Sigmoid colon (tissue), 6 donors: ENCODE measurements at regions not wholly inside any gene's neighbourhood (a gene's known extent, or its start where the extent isn't known, plus 50 kb on each side); places are given as distances from the start of the nearest gene placed in this dataset.
"Not testable (repeated sequence)": the region's sequence is repeated elsewhere in the genome, so short reads cannot be mapped to it uniquely, and the experiment has no call there.

ENCODE experiments used
- DNase-seq: peaks from one replicate; pipeline ENCODE4 v3.0.0-alpha.2; 2019
- H3K27ac ChIP-seq, 4 donors: fragments of 200-600 bp; sonication (generic); one replicate each; pipeline ENCODE4 v1.5.1; 2016 to 2019; ENCODE audit warnings: mild to moderate bottlenecking in 1 of 4
- H3K27me3 ChIP-seq, 3 donors: fragments of 200-600 bp; sonication (generic); one replicate each; pipeline ENCODE4 v1.5.1; 2019; ENCODE audit warnings: mild to moderate bottlenecking in 1 of 3
- H3K36me3 ChIP-seq, 4 donors: fragments of 200-600 bp; sonication (generic); one replicate each; pipeline ENCODE4 v1.5.1; 2016 to 2019
- H3K4me1 ChIP-seq, 4 donors: fragments of 200-600 bp; sonication (generic); one replicate each; pipeline ENCODE4 v1.5.1; 2017 to 2019
- H3K4me3 ChIP-seq, 4 donors: fragments of 200-600 bp; sonication (generic); one replicate each; pipeline ENCODE4 v1.5.1; 2017 to 2019; ENCODE audit warnings: mild to moderate bottlenecking in 2 of 4, moderate library complexity in 1 of 4
- H3K9me3 ChIP-seq, 4 donors: fragments of 200-600 bp in 3 of 4; sonication (generic) in 3 of 4; one replicate each; pipeline versions ENCODE4 v1.5.1 to v1.6.1; 2013 to 2019
- CTCF ChIP-seq, 4 experiments: fragments of 450-650 bp in 3 of 4; fragments of 200-600 bp in 1 of 4; IDR thresholded peaks; one replicate each; pipeline ENCODE4 v1.5.1; 2016 to 2019; ENCODE audit warnings: antibody characterized with exemption in 4 of 4, mild to moderate bottlenecking in 3 of 4, moderate library complexity in 2 of 4
- EP300 ChIP-seq, 4 donors: sonication (generic); formaldehyde crosslinking; IDR thresholded peaks; one replicate each; pipeline ENCODE4 v1.6.1; 2017; ENCODE audit warnings: antibody characterized with exemption in 4 of 4
- POLR2A ChIP-seq, 2 donors: fragments of 450-650 bp; IDR thresholded peaks; one replicate each; pipeline ENCODE4 v1.6.1; 2016; ENCODE audit warnings: antibody characterized with exemption in 2 of 2, mild to moderate bottlenecking in 2 of 2, moderate library complexity in 2 of 2
- POLR2AphosphoS5 ChIP-seq, 4 donors: sonication (generic); formaldehyde crosslinking; IDR thresholded peaks; one replicate each; pipeline ENCODE4 v1.6.1; 2017; ENCODE audit warnings: antibody characterized with exemption in 4 of 4
- WGBS, 2 donors: extraction: QIAGEN DNeasy Blood & Tissue Kit; methylation state at CpG; one replicate each; pipeline ENCODE4 v1.1.7; 2013; 5-methylcytosine and 5-hydroxymethylcytosine counted together
- intact Hi-C: fragments of 100-400 bp; cut with DNase I; formaldehyde crosslinking; loops from one replicate; pipeline ENCODE4 v1.15.1; 2023
- donor health status: healthy with polysubstance abuse.
- donor health status: healthy.

DNA sequence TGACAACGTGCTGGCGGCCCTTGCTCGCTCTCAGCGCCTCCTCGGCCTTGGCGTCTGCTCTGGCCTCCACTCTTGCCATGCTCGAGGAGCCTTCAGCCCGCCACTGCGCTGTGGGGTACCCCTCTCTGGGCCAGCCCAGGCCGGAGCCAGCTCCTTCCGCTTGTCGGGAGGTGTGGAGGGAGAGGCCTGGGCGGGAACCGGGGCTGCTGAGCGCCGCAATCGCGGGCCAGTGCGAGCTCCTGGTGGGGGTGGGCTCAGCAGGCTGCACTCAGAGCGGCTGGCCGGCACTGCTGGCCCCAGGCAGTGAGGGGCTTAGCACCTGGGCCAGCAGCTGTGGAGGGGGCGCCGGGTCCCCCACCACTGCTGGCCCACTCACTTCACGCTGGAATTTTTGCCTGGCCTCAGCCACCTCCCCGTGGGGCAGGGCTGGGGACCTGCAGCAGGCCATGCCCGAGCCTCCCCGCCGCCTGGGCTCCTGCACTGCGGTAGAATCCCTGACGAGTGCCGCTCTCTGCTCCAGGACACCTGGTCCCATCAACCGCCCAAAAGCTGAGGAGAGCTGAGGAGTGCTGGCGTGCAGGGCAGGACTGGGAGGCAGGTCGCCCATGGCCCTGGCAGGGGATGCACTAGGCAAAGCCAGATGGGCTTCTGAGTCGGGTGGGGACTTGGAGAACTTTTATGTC, 372.2 kb upstream of the NRG3 start:
- no peak for DNase-seq
- Histone ChIP-seq H3K27ac (no peak overlapping the region), H3K27me3 (no peaks in the 10 kb centered on the region), H3K36me3 (no peaks in the 10 kb centered on the region), H3K9me3 (peaks cover 0 to 4% (median 0%) of the 10 kb centered on the region in 4 donors), H3K4me1 (no peaks in the 10 kb centered on the region), H3K4me3 (no peak overlapping the region)
- whole genome bisulfite sequencing, 2 donors = 93% methylated on average over 35 of the region's 35 CpGs
- TF ChIP-seq POLR2AphosphoS5 (IDR thresholded peaks at IDR 0.05) = no peak
- no peak for TF ChIP-seq EP300 (IDR thresholded peaks at IDR 0.05)
- TF ChIP-seq CTCF (IDR thresholded peaks at IDR 0.05) = no peak
- TF ChIP-seq POLR2A (IDR thresholded peaks at IDR 0.05) = no peak
- intact Hi-C loops = no loop called here

DNA sequence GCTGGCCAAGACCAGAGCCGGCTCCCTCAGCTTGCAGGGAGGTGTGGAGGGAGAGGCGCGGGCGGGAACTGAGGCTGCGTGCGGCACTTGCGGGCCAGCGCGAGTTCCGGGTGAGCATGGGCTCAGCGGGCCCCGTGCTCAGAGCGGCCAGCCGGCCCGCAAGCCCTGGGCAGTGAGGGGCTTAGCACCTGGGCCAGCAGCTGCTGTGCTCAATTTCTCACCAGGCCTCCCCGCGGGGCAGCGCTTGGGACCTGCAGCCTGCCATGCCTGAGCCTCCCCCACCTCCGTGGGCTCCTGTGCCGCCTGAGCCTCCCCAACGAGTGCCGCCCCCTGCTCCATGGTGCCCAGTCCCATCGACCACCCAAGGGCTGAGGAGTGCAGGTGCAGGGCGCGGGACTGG, 369.2 kb upstream of the NRG3 start:
- H3K4me1 ChIP-seq, H3K27me3 ChIP-seq, H3K36me3 ChIP-seq, DNase-seq, intact Hi-C loops, H3K27ac ChIP-seq, H3K4me3 ChIP-seq, H3K9me3 ChIP-seq: not testable (repeated sequence)
- 94% methylated on average over 25 of the region's 25 CpGs for WGBS, 2 donors

DNA sequence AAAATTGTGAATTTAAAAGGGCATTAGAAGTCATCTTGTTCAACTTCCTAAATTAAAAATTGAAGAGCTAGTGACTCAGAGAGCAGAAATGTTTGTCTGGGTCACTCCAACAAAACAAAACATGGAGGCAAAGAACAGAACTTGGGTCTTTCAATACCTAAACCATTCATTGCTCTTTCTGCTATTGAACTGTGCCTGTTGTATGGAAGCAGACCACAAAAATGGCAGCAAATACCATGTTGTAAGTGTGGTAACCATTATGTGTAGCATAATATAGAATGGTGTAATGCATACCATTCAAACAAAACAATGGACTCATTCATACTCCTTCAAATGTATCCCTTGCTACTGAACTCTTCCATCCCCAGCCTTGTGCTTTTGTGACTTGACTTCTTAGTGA, 360.2 kb upstream of the NRG3 start:
- DNase-seq = no peak
- Histone ChIP-seq H3K27me3 (no peaks in the 10 kb centered on the region), H3K4me3 (no peak overlapping the region), H3K4me1 (no peaks in the 10 kb centered on the region), H3K27ac (no peak overlapping the region), H3K36me3 (no peaks in the 10 kb centered on the region), H3K9me3 (peaks cover 0 to 5% (median 2%) of the 10 kb centered on the region in 4 donors)
- TF ChIP-seq EP300 (IDR thresholded peaks at IDR 0.05) = no peak
- no peak for TF ChIP-seq CTCF (IDR thresholded peaks at IDR 0.05)
- no peak for TF ChIP-seq POLR2A (IDR thresholded peaks at IDR 0.05)
- TF ChIP-seq POLR2AphosphoS5 (IDR thresholded peaks at IDR 0.05) = no peak
- intact Hi-C loops = no loop called here

DNA sequence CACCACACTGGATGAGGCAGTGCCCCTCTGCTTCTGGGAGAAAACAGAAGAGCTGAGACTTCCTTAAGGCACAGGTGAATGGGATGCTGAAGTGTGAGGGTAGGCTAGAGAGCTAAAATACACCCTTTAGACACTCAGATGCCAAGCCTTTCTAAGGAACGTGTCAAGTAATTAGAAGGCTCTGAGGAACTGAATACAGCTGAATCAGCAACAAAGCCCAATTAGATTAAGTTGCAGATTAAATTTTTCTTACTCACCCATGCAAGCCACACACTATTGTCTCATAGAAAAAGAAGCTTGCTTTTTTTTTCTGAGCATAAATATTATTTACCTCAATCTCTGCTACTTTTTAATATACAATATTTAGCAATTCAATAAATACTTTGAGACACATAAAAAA, 354.3 kb upstream of the NRG3 start:
- WGBS, 2 donors = 76 to 77% methylated on average over 1 of the region's 1 CpG

GRCh38 chr10:81524467-81524866, 350.5 kb upstream of the NRG3 start:
- intact Hi-C loops = no loop called here
- no peaks in the 10 kb centered on the region for H3K4me1 ChIP-seq
- TF ChIP-seq EP300 (IDR thresholded peaks at IDR 0.05) = no peak
- no peak for TF ChIP-seq CTCF (IDR thresholded peaks at IDR 0.05)
- no peak for TF ChIP-seq POLR2A (IDR thresholded peaks at IDR 0.05)
- TF ChIP-seq POLR2AphosphoS5 (IDR thresholded peaks at IDR 0.05) = no peak
- H3K36me3 ChIP-seq = no peaks in the 10 kb centered on the region
- peaks cover 0 to 6% (median 0%) of the 10 kb centered on the region in 4 donors for H3K9me3 ChIP-seq
- 23 to 57% methylated on average over 2 of the region's 2 CpGs for WGBS, 2 donors
- no peak overlapping the region for H3K27ac ChIP-seq
- no peak for DNase-seq
- H3K27me3 ChIP-seq = no peaks in the 10 kb centered on the region
- H3K4me3 ChIP-seq = no peak overlapping the region

More for the DNA sequence above, 354.3 kb upstream of the NRG3 start:
- no peak for DNase-seq
- Histone ChIP-seq H3K4me1 (no peaks in the 10 kb centered on the region), H3K9me3 (peaks cover 0 to 2% (median 0%) of the 10 kb centered on the region in 4 donors), H3K36me3 (no peaks in the 10 kb centered on the region), H3K27ac (no peak overlapping the region), H3K27me3 (no peaks in the 10 kb centered on the region), H3K4me3 (no peak overlapping the region)
- intact Hi-C loops = no loop called here
- TF ChIP-seq POLR2A (IDR thresholded peaks at IDR 0.05) (no peak), EP300 (IDR thresholded peaks at IDR 0.05) (no peak), CTCF (IDR thresholded peaks at IDR 0.05) (no peak), POLR2AphosphoS5 (IDR thresholded peaks at IDR 0.05) (no peak)
